ENCODE measurements at regions not wholly inside any gene's neighbourhood (a gene's known extent, or its start where the extent isn't known, plus 50 kb on each side); places are given as distances from the start of the nearest gene placed in this dataset.

GRCh38 chr1:34441259-34442069, 264.8 kb downstream of the C1orf94 start:
- intact Hi-C loops (cut with micrococcal nuclease; ENCODE audit: unreplicated experiment) = no loop called here

GRCh38 chr1:34444516-34444915, 267.8 kb downstream of the C1orf94 start:
- ChIA-PET POLR2A (no interaction called here), CTCF (no interaction called here)
- ATAC-seq (no peak), DNase-seq (ENCODE audit: low read depth, low spot score) (no peak)
- Histone ChIP-seq H3K36me3 (ENCODE audit: control insufficient read depth, insufficient read depth, low read length) (no peaks in the 10 kb centered on the region), H3K4me1 (ENCODE audit: control insufficient read depth, insufficient read depth, low read length) (no peaks in the 10 kb centered on the region), H3K27me3 (ENCODE audit: control insufficient read depth, insufficient read depth, low read length) (0 out of 2 replicates have a peak, but pooled peaks cover 2% of the 10 kb centered on the region), H3K27ac (ENCODE audit: low read length) (no peak overlapping the region), H3K9me3 (ENCODE audit: control insufficient read depth, insufficient read depth, low read depth, low read length) (no peaks in the 10 kb centered on the region), H3K4me3 (ENCODE audit: low read depth in 2 of 2, low read length in 2 of 2) (no peak overlapping the region)
- no peak for TF ChIP-seq POLR2AphosphoS5 (IDR thresholded peaks at IDR 0.05; ENCODE audit: low read depth, low read length)
- no peak for TF ChIP-seq TCF7L2 (IDR thresholded peaks at IDR 0.05; ENCODE audit: low read depth, low read length)
- TF ChIP-seq SIN3A (IDR thresholded peaks at IDR 0.05; ENCODE audit: borderline replicate concordance, insufficient read depth, low read depth, low read length) = no peak
- TF ChIP-seq, protein P1, sequence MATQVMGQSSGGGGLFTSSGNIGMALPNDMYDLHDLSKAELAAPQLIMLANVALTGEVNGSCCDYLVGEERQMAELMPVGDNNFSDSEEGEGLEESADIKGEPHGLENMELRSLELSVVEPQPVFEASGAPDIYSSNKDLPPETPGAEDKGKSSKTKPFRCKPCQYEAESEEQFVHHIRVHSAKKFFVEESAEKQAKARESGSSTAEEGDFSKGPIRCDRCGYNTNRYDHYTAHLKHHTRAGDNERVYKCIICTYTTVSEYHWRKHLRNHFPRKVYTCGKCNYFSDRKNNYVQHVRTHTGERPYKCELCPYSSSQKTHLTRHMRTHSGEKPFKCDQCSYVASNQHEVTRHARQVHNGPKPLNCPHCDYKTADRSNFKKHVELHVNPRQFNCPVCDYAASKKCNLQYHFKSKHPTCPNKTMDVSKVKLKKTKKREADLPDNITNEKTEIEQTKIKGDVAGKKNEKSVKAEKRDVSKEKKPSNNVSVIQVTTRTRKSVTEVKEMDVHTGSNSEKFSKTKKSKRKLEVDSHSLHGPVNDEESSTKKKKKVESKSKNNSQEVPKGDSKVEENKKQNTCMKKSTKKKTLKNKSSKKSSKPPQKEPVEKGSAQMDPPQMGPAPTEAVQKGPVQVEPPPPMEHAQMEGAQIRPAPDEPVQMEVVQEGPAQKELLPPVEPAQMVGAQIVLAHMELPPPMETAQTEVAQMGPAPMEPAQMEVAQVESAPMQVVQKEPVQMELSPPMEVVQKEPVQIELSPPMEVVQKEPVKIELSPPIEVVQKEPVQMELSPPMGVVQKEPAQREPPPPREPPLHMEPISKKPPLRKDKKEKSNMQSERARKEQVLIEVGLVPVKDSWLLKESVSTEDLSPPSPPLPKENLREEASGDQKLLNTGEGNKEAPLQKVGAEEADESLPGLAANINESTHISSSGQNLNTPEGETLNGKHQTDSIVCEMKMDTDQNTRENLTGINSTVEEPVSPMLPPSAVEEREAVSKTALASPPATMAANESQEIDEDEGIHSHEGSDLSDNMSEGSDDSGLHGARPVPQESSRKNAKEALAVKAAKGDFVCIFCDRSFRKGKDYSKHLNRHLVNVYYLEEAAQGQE (IDR thresholded peaks at IDR 0.05; ENCODE audit: insufficient read depth in 1 of 2, low read depth in 2 of 2, low read length in 1 of 2) = no peak
- TF ChIP-seq, protein P2, sequence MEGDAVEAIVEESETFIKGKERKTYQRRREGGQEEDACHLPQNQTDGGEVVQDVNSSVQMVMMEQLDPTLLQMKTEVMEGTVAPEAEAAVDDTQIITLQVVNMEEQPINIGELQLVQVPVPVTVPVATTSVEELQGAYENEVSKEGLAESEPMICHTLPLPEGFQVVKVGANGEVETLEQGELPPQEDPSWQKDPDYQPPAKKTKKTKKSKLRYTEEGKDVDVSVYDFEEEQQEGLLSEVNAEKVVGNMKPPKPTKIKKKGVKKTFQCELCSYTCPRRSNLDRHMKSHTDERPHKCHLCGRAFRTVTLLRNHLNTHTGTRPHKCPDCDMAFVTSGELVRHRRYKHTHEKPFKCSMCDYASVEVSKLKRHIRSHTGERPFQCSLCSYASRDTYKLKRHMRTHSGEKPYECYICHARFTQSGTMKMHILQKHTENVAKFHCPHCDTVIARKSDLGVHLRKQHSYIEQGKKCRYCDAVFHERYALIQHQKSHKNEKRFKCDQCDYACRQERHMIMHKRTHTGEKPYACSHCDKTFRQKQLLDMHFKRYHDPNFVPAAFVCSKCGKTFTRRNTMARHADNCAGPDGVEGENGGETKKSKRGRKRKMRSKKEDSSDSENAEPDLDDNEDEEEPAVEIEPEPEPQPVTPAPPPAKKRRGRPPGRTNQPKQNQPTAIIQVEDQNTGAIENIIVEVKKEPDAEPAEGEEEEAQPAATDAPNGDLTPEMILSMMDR (IDR thresholded peaks at IDR 0.05) = no peak
- intact Hi-C loops (cut with micrococcal nuclease; ENCODE audit: unreplicated experiment) = no loop called here
- in situ Hi-C loops (cut with HindIII; ENCODE audit: low pct_unique_long_range_greater_than_20kb, low sequenced_read_pairs) = no loop called here
- BruUV-seq (replicated peaks) = no TSS peak

More at GRCh38 chr1:34441259-34442069, 264.8 kb downstream of the C1orf94 start:
- Histone ChIP-seq H3K9me3 (ENCODE audit: control insufficient read depth, insufficient read depth, low read depth, low read length) (no peaks in the 10 kb centered on the region), H3K36me3 (ENCODE audit: control insufficient read depth, insufficient read depth, low read length) (no peaks in the 10 kb centered on the region), H3K4me3 (ENCODE audit: low read depth in 2 of 2, low read length in 2 of 2) (no peak overlapping the region), H3K4me1 (ENCODE audit: control insufficient read depth, insufficient read depth, low read length) (no peaks in the 10 kb centered on the region), H3K27ac (ENCODE audit: low read length) (no peak overlapping the region), H3K27me3 (ENCODE audit: control insufficient read depth, insufficient read depth, low read length) (peaks cover 5% of the 10 kb centered on the region; the same call in 1 of the 2 replicates)
- ChIA-PET CTCF (no interaction called here), POLR2A (no interaction called here)
- TF ChIP-seq, protein P2 (IDR thresholded peaks at IDR 0.05) = no peak
- TF ChIP-seq, protein P1 (IDR thresholded peaks at IDR 0.05; ENCODE audit: insufficient read depth in 1 of 2, low read depth in 2 of 2, low read length in 1 of 2) = no peak
- TF ChIP-seq SIN3A (IDR thresholded peaks at IDR 0.05; ENCODE audit: borderline replicate concordance, insufficient read depth, low read depth, low read length) = no peak
- no peak for TF ChIP-seq POLR2AphosphoS5 (IDR thresholded peaks at IDR 0.05; ENCODE audit: low read depth, low read length)
- TF ChIP-seq TCF7L2 (IDR thresholded peaks at IDR 0.05; ENCODE audit: low read depth, low read length) = no peak
- BruUV-seq (replicated peaks) = no TSS peak
- no peak for ATAC-seq
- in situ Hi-C loops (cut with HindIII; ENCODE audit: low pct_unique_long_range_greater_than_20kb, low sequenced_read_pairs) = no loop called here
- DNase-seq (ENCODE audit: low read depth, low spot score) = no peak

Measured in Panc1 (cell line).